Glomerular endothelial cell (primary cell): ENCODE measurements at regions not wholly inside any gene's neighbourhood (a gene's known extent, or its start where the extent isn't known, plus 50 kb on each side); places are given as distances from the start of the nearest gene placed in this dataset.
"Not testable (repeated sequence)": the region's sequence is repeated elsewhere in the genome, so short reads cannot be mapped to it uniquely, and the experiment has no call there.

Source experiments
- DNase-seq: peaks from one replicate; pipeline ENCODE4 v3.0.0-alpha.2; 2011; ENCODE audit warnings: low read depth, low spot score; ENCODE audit errors: extremely low read depth

DNA sequence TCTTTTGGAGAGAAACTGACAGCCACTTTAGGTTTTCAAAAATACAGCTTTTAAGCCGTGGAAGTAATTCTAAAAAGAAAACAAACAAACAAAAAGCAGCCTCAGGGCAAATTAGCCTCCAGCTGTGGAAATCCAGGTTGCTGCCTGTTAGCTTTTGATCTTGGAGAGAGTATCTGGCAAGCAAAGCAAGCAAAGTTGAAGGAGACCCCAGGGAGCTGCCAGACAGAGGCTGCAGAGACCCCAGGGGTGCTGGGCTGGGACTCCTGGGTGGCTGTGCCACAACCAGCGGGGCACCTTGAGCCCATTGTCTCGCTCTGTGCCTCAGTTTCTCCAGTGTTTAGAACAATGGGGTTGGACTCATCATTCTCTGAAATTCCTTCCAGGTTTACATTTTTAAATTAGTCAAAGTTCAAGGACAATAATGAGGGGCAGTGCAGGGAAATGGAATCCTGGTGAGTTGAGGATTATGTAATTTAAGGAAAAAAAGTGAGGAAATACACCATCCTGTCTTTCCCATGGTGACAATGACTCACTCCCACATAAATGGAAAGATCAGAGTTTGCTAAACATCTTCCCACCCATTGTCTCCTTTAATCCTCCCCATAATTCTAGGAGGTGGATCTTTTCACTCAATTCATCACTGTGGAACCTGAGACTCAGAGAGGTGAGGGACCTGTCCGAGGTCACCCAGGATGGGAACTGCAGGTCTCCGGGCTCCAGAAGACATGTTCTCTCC, 480.5 kb downstream of the MATN1 start:
- DNase-seq: no peak

DNA sequence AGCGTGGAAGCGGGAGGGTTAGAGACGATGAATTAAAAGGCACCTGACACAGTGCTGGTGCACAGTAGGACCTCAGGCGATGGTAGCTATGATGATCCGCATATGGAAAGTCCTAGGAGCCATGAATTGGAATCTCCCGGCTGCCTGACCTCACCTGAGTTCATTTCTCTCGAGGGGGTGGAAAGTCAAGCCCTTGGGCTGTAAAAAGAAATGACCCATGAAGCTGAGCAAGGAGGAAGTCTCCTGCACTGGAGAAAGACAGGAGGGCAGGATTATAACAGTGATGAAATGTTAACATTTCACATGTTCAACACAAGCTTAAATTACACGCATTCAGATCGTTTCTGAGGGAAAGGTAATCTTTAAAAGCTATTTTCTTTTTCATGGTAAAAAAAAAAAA, 481.2 kb downstream of the MATN1 start:
- no peak for DNase-seq

- no peak for DNase-seq
Measured at GRCh38 chr1:30241681-30242080, 481.7 kb downstream of the MATN1 start.

DNA sequence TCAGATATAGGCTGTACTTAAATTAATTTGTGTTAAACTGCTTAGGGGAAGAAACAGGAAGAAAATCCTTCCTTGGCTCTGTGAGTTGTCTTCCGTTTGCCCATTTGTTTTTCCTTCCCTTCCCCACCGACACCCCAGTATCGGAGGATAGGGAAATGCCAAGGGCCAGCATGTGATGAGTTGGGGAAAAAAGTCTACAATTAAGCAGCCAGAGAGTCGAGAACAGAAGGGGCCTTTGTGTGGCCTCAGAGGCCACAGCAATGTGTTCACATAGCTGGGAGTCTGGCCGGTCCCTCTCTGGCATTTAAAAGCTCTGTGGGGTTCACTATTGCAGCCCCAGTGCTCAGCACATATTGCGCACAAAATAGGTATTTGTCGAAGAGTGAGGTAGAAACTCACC, 489.3 kb downstream of the MATN1 start:
- no peak for DNase-seq

GRCh38 chr1:30232288-30232899, 491.0 kb downstream of the MATN1 start:
- DNase-seq: no peak

GRCh38 chr1:30229960-30230359, 493.4 kb downstream of the MATN1 start:
- DNase-seq: no peak

DNA sequence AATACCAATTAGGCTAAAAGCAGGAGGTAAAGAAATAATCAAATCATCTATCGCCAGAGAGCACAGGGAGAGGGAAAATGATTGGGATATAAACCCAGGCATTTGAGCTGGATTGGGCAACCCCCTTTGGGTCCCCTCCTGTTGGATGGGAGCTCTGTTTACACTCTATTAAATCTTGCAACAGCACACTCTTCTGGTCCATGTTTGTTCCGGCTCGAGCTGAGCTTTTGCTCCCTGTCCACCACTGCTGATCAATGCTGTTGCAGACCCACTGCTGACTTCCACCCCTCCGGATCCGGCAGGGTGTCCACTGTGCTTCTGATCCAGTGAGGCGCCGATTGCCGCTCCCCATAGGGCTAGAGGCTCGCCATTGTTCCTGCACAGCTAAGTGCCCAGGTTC, 493.8 kb downstream of the MATN1 start:
- no peak for DNase-seq

GRCh38 chr1:30226648-30227047, 496.7 kb downstream of the MATN1 start:
- DNase-seq: no peak

GRCh38 chr1:30225357-30225756, 498.0 kb downstream of the MATN1 start:
- DNase-seq: no peak

GRCh38 chr1:30219675-30220074, 503.7 kb downstream of the MATN1 start:
- DNase-seq: no peak

- DNase-seq: no peak
Measured at GRCh38 chr1:30218438-30218837, 504.9 kb downstream of the MATN1 start.

GRCh38 chr1:30216602-30217001, 506.8 kb downstream of the MATN1 start:
- no peak for DNase-seq

- DNase-seq: no peak
Measured at GRCh38 chr1:30213936-30214335, 509.4 kb downstream of the MATN1 start.

- DNase-seq: not testable (repeated sequence)
Measured at GRCh38 chr1:30207962-30208361, 515.4 kb downstream of the MATN1 start.

DNA sequence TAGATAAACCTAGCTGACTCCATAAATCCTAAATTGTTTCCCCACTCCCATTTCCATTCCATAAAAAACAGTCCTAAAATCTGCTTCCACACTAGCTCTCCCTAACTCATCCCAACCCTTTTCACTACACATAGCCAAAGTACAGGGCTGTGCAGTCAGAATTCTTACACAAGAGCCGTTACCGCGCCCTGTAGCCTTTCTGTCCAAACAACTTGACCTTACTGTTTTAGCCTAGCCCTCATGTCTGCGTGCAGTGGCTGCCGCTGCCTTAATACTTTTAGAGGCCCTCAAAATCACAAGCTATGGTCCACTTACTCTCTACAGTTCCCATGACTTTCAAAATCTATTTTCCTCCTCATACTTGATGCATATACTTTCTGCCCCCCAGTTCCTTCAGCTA, 516.8 kb downstream of the MATN1 start:
- not testable (repeated sequence) for DNase-seq

- not testable (repeated sequence) for DNase-seq
Measured at GRCh38 chr1:30204916-30205315, 518.5 kb downstream of the MATN1 start.

DNA sequence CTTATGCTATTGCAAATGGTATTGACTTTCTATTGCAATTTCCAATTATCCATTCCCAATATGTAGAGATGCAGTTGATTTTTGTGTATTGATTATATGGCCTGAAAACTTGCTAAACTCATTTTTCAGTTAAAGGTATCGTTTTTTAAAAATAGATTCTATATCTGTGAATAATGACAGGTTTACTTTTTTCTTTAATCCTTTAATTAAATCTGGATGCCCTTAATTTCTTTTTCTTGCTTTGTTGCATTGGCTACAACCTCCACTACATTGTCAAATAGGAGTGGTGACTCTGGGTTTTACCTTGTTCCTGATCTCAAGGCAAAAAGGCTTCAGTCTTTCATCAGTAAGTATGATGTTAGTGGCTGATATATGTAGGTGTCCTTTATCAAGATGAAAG, 522.4 kb downstream of the MATN1 start:
- DNase-seq: no peak

GRCh38 chr1:30200161-30200560, 523.2 kb downstream of the MATN1 start:
- no peak for DNase-seq

- DNase-seq: no peak
Measured at GRCh38 chr1:30199563-30199962, 523.8 kb downstream of the MATN1 start.

DNA sequence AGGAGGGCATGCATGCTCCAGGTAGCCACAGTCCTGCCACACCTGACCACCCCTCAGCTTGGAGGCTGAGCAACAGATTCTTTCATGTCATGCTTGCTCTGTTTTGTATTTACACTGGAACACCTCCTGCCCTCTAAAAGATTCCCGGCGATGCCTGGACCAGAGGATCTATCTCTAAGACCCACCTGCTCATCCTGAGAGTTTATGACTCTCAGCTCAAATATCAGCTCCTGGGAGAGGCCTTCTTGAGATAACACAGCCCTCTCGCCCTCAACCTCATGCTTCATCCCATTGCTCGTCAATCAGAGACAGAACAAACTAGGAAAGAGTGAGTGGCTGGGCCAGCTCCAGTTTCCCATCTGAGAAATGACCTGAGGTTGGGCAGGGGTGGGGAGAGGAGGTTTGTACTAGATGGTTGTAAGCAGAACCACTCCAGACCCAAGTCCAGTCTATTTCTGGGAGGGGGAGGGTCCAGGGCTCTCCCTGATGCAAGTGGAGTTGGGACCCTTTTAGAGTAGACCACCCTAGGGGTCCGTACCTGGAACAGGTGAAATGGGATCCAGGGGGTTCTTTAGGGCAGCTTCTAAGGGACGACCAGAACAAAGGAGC, 524.5 kb downstream of the MATN1 start:
- no peak for DNase-seq

DNA sequence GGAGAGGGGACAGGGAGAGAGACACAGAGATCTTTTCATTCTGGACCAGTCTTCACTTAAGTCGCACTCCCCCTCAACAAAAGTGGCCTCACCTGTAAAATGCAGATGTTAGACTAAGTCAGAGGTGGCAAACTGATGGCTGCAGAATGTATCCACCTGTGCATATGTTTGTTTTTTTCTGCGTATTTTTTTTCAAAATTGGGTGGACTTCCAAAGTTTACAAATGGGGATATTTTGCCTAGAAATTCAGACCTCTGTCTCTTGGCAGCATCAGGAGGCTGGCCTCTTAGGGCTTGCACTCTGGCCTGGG, 525.0 kb downstream of the MATN1 start:
- no peak for DNase-seq

DNA sequence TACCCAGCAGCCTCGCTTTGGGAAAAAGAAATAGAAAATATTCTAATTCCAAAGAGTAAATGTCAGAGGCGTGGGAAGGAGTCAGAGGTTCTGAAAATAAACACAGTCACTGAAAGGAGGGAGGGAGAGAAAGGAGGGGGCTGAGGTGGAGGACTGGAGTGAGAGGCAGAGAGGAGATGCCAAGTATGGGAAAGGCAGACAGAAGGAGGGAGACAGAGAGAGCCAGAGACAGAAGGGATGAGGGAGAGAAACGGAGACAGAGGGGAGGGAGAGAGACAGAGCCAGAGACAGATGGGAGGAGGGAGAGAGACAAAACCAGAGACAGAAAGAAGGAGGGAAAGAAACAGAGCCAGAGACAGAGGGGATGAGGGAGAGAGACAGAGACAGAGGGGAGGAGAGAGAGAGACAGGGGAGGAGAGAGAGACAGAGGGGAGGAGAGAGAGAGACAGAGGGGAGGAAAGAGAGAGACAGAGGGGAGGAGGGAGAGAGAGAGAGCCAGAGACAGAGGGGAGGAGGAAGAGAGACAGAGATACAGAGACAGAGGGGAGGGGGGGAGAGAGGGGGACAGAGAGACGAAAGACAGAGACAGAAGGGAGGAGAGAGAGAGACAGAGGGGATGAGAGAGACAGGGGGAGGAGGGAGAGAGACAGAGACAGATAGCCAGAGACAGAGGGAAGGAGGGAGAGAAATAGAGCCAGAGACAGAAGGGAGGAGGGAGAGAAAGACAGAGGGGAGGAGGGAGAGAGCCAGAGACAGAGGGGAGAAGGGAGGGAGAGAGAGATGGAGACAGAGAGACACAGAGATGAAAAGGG, 525.5 kb downstream of the MATN1 start:
- DNase-seq: no peak
